Subcutaneous abdominal adipose tissue (tissue), 5 donors: ENCODE measurements at regions not wholly inside any gene's neighbourhood (a gene's known extent, or its start where the extent isn't known, plus 50 kb on each side); places are given as distances from the start of the nearest gene placed in this dataset.

Source experiments
- H3K27ac ChIP-seq: one replicate; pipeline ENCODE4 v1.7.0; 2013; ENCODE audit warnings: low read depth, mild to moderate bottlenecking, inconsistent platforms, low read length, moderate library complexity
- H3K27me3 ChIP-seq, 5 donors: one replicate each; pipeline ENCODE4 v1.7.0; 2013; ENCODE audit warnings: low read length in 5 of 5, inconsistent platforms in 1 of 5; ENCODE audit not compliant: control insufficient read depth in 5 of 5, insufficient read depth in 4 of 5
- H3K36me3 ChIP-seq, 5 donors: one replicate each; pipeline ENCODE4 v1.7.0; 2013; ENCODE audit warnings: low read length in 5 of 5; ENCODE audit not compliant: control insufficient read depth in 5 of 5, insufficient read depth in 5 of 5
- H3K4me1 ChIP-seq, 5 donors: one replicate each; pipeline ENCODE4 v1.7.0; 2013; ENCODE audit warnings: low read length in 5 of 5, mild to moderate bottlenecking in 3 of 5, moderate library complexity in 1 of 5; ENCODE audit not compliant: control insufficient read depth in 5 of 5, insufficient read depth in 5 of 5
- H3K4me3 ChIP-seq, 5 donors: one replicate each; pipeline ENCODE4 v1.7.0; 2013; ENCODE audit warnings: low read length in 5 of 5, low read depth in 1 of 5
- H3K9ac ChIP-seq, 5 donors: one replicate each; pipeline ENCODE4 v1.7.0; 2013; ENCODE audit warnings: low read length in 5 of 5, mild to moderate bottlenecking in 4 of 5, moderate library complexity in 3 of 5
- H3K9me3 ChIP-seq, 5 donors: one replicate each; pipeline ENCODE4 v1.7.0; 2013; ENCODE audit warnings: low read length in 5 of 5; ENCODE audit not compliant: control insufficient read depth in 5 of 5
- donor health status: healthy.
- donor health status: healthy.
- donor health status: healthy.
- donor health status: healthy.
- donor health status: healthy.

- no peak overlapping the region for H3K4me3 ChIP-seq
- H3K9ac ChIP-seq: no peak overlapping the region
- no peaks in the 10 kb centered on the region for H3K9me3 ChIP-seq
- no peaks in the 10 kb centered on the region for H3K36me3 ChIP-seq
- no peaks in the 10 kb centered on the region for H3K4me1 ChIP-seq
- H3K27me3 ChIP-seq: no peaks in the 10 kb centered on the region
- H3K27ac ChIP-seq: no peak overlapping the region
Observed at GRCh38 chr18:39960550-39960949, 1994.5 kb upstream of the PIK3C3 start.

GRCh38 chr18:39959839-39960238 is 1995.2 kb upstream of the PIK3C3 start:
- no peak overlapping the region for H3K4me3 ChIP-seq
- no peaks in the 10 kb centered on the region for H3K9me3 ChIP-seq
- no peaks in the 10 kb centered on the region for H3K4me1 ChIP-seq
- H3K9ac ChIP-seq: no peak overlapping the region
- no peaks in the 10 kb centered on the region for H3K36me3 ChIP-seq
- no peaks in the 10 kb centered on the region for H3K27me3 ChIP-seq
- no peak overlapping the region for H3K27ac ChIP-seq

DNA sequence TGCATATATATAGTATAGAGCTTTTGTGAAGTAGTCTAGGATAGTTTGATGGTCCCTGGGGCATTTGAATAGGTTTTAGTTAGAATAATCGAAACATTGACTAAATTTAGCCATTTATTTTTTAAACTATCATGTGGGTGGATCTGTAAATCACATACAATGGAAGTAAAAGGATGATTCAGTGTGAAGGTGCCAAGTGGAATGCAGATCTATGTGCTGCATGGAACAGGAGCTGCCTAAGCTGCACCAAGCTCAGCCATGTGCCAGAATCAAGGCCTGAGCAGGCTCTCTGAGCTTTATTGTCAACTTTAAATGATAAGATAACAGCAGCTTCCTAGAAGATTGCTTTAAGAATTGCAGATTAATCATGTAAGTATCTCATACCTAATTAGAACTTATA is 1996.2 kb upstream of the PIK3C3 start:
- Histone ChIP-seq H3K36me3 (no peaks in the 10 kb centered on the region), H3K4me3 (no peak overlapping the region), H3K9me3 (no peaks in the 10 kb centered on the region), H3K27me3 (no peaks in the 10 kb centered on the region), H3K4me1 (no peaks in the 10 kb centered on the region), H3K27ac (no peak overlapping the region), H3K9ac (no peak overlapping the region)

GRCh38 chr18:39952816-39953215 is 2002.2 kb upstream of the PIK3C3 start:
- Histone ChIP-seq H3K4me1 (peaks cover 0 to 3% (median 0%) of the 10 kb centered on the region in 5 donors), H3K9ac (no peak overlapping the region), H3K4me3 (no peak overlapping the region), H3K27me3 (no peaks in the 10 kb centered on the region), H3K36me3 (no peaks in the 10 kb centered on the region), H3K27ac (no peak overlapping the region), H3K9me3 (no peaks in the 10 kb centered on the region)

GRCh38 chr18:39951142-39951720 is 2003.8 kb upstream of the PIK3C3 start:
- Histone ChIP-seq H3K27me3 (no peaks in the 10 kb centered on the region), H3K27ac (no peak overlapping the region), H3K4me1 (peaks cover 0 to 3% (median 0%) of the 10 kb centered on the region in 5 donors), H3K4me3 (no peak overlapping the region), H3K36me3 (no peaks in the 10 kb centered on the region), H3K9ac (no peak overlapping the region), H3K9me3 (no peaks in the 10 kb centered on the region)

DNA sequence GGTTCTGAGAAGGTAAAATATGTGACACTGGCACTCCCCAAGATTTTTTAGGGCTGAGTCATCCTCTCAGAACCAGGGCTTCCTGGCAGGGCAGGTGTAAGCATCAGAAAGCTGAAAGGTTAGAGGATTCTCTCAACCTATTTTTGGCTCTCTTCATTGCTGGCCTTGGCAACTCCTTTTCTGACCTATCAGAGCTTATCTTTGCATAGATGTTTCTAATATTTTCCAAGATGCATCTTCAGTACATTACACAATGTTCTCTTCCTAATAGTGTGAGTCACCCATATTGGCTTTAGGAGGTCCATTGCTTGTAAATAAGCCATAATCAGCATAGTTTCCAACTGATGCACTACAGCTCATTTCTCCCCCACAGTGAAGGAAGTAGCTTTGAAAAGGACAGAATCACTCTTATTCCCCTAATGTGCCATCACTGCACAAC is 2008.4 kb upstream of the PIK3C3 start:
- Histone ChIP-seq H3K9me3 (no peaks in the 10 kb centered on the region), H3K4me3 (no peak overlapping the region), H3K27ac (no peak overlapping the region), H3K27me3 (no peaks in the 10 kb centered on the region), H3K36me3 (no peaks in the 10 kb centered on the region), H3K9ac (no peak overlapping the region), H3K4me1 (peaks cover 0 to 3% (median 0%) of the 10 kb centered on the region in 5 donors)

DNA sequence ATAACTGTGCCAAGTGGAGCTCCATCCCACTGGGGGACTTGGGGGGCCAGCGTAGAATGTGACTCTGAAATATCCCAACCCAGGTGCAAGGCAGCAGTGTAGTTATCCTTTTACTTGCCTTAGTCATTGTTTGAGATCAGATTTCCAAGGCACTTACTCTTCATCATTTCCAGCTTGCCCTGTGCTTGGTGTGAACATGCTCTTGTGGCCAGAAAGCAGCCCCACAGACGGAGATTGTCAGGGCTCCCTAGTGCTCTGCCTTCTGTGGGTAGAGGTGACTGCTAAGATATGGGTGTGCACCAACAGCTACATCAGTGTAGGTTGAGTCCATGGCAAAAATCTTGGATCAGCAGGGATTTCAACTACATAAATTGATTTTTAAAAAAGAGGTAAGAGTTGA is 2010.0 kb upstream of the PIK3C3 start:
- no peaks in the 10 kb centered on the region for H3K36me3 ChIP-seq
- no peak overlapping the region for H3K4me3 ChIP-seq
- H3K27ac ChIP-seq: no peak overlapping the region
- no peak overlapping the region for H3K9ac ChIP-seq
- no peaks in the 10 kb centered on the region for H3K9me3 ChIP-seq
- H3K4me1 ChIP-seq: no peaks in the 10 kb centered on the region
- H3K27me3 ChIP-seq: no peaks in the 10 kb centered on the region

GRCh38 chr18:39942702-39943101 is 2012.3 kb upstream of the PIK3C3 start:
- Histone ChIP-seq H3K9ac (no peak overlapping the region), H3K4me1 (no peaks in the 10 kb centered on the region)

DNA sequence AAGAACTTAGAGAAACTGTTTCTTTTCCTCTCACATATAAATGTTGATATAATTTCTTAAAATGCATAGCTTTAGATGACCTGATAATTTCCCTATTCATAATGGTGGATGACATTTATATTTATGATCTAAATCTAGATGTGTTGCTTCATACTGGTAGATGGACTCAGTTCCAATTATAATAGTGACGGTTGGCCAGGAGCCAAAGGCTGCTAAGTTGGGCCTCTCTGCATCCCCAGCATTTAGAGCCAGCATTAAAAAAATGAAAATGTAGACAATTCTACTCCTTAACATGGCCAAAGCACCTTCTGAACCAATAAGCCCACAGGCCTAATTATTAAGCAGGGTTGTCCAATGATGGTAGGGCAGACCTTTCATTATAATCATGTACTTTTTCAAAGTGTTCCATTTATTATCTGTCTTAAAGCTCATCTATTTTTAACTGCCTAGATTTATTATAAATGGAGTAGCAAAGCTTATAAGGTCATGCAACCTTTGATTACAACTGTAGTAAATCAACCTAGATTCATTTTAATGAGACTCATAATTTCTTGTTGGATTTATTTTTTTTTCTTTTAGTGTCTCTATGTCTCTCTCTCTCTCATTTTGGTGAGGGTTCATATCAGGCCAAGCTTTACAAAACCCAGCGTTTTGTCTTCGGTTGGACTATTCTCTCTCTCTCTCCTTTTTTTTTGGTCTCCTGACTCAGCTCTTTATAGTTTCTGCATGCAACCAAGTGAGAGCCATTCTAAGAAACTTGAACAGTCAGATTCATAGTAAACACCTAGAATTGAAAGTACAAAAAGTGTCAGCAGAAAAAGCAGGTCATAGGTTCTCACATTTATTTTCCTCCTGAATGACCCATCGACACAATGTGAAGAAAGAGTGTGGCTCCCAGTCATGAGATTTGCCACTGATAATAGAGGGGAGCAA is 2016.1 kb upstream of the PIK3C3 start:
- Histone ChIP-seq H3K4me3 (no peak overlapping the region), H3K9ac (no peak overlapping the region), H3K27ac (no peak overlapping the region), H3K9me3 (peaks cover 0 to 2% (median 0%) of the 10 kb centered on the region in 5 donors), H3K36me3 (no peaks in the 10 kb centered on the region), H3K27me3 (no peaks in the 10 kb centered on the region), H3K4me1 (no peaks in the 10 kb centered on the region)

More at GRCh38 chr18:39942702-39943101, 2012.3 kb upstream of the PIK3C3 start:
- Histone ChIP-seq H3K36me3 (no peaks in the 10 kb centered on the region), H3K4me3 (no peak overlapping the region), H3K9me3 (no peaks in the 10 kb centered on the region), H3K27me3 (no peaks in the 10 kb centered on the region), H3K27ac (no peak overlapping the region)

DNA sequence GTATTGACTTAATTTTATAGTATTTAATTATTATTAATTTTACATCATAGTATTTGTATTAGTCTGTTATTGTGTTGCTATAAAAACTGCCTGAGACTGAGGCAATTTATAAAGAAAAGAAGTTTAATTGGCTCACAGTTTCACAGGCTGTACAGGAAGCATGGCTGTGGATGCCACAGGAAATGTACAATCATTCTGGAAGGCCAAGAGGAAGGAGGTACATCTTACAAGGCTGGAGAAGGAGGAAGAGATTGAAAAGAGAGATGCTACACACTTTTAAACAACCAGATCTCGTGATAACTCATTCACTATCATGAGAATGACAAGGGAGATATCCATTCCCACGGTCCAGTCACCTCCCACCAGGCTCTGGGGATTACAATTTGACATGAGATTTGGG is 2019.4 kb upstream of the PIK3C3 start:
- Histone ChIP-seq H3K9ac (no peak overlapping the region), H3K27ac (no peak overlapping the region), H3K27me3 (no peaks in the 10 kb centered on the region), H3K9me3 (peaks cover 0 to 2% (median 0%) of the 10 kb centered on the region in 5 donors), H3K36me3 (no peaks in the 10 kb centered on the region), H3K4me3 (no peak overlapping the region), H3K4me1 (no peaks in the 10 kb centered on the region)
